Thoracic aorta (tissue), 2 donors: ENCODE measurements at regions not wholly inside any gene's neighbourhood (a gene's known extent, or its start where the extent isn't known, plus 50 kb on each side); places are given as distances from the start of the nearest gene placed in this dataset.
A peak's percentile ranks its signal among the peaks of the same experiment; 100 is the strongest.

Experiments used
- ATAC-seq: fragments of 150-250 bp; one replicate; pipeline ENCODE4 v1.8.0; 2017; ENCODE audit warnings: low read depth; ENCODE audit not compliant: insufficient number of reproducible peaks, low FRiP score
- DNase-seq: peaks from one replicate; pipeline ENCODE4 v3.0.0-alpha.2; 2020; ENCODE audit warnings: low spot score
- H3K27ac ChIP-seq, 2 donors: fragments of 200-600 bp; sonication (generic); 1 replicate in 1 of 2; 2 replicates in 1 of 2; pipeline ENCODE4 v1.5.1; 2016; ENCODE audit warnings: mild to moderate bottlenecking in 2 of 2, moderate library complexity in 2 of 2
- H3K27me3 ChIP-seq: fragments of 200-600 bp; sonication (generic); replicated peaks from 2 replicates; pipeline ENCODE4 v1.6.0; 2016; ENCODE audit warnings: mild to moderate bottlenecking; ENCODE audit not compliant: insufficient read depth
- H3K36me3 ChIP-seq: fragments of 200-600 bp; sonication (generic); one replicate; pipeline ENCODE4 v1.5.1; 2016
- H3K4me1 ChIP-seq, 2 donors: fragments of 200-600 bp; sonication (generic); 1 replicate in 1 of 2; 2 replicates in 1 of 2; pipeline versions ENCODE4 v1.5.1 to v1.6.0; 2016; ENCODE audit warnings: low read depth in 2 of 2, mild to moderate bottlenecking in 1 of 2; ENCODE audit not compliant: control insufficient read depth in 1 of 2
- H3K4me3 ChIP-seq: fragments of 200-600 bp; sonication (generic); 2 replicates; pipeline ENCODE4 v1.5.1; 2016; ENCODE audit warnings: mild to moderate bottlenecking
- H3K9me3 ChIP-seq: fragments of 200-600 bp; sonication (generic); 2 replicates; pipeline ENCODE4 v1.5.1; 2016
- CTCF ChIP-seq: fragments of 200-600 bp; sonication (generic); IDR thresholded peaks from one replicate; pipeline ENCODE4 v1.5.1; 2019; ENCODE audit warnings: antibody characterized with exemption

- no peaks in the 10 kb centered on the region for H3K9me3 ChIP-seq
- H3K27me3 ChIP-seq, result no peaks in the 10 kb centered on the region
- H3K4me1 ChIP-seq, result peaks cover 13 to 47% of the 10 kb centered on the region in 2 donors
- H3K36me3 ChIP-seq, result no peaks in the 10 kb centered on the region
- no peak overlapping the region for H3K4me3 ChIP-seq
- DNase-seq (no peak), ATAC-seq (no peak)
- H3K27ac ChIP-seq, result no peak overlapping the region
- no peak for TF ChIP-seq CTCF
Observed at GRCh38 chr2:134170700-134171099, 83.2 kb upstream of the MGAT5 start.

- peak overlapping the region in 1 of 2 donors; percentile 15 for H3K27ac ChIP-seq
- DNase-seq, result no peak
Observed at GRCh38 chr2:134173338-134174016, 80.4 kb upstream of the MGAT5 start.

GRCh38 chr2:134174711-134175110 is 79.2 kb upstream of the MGAT5 start:
- no peaks in the 10 kb centered on the region for H3K36me3 ChIP-seq
- ATAC-seq (no peak), DNase-seq (no peak)
- H3K4me3 ChIP-seq, result no peak overlapping the region
- TF ChIP-seq CTCF, result no peak
- H3K4me1 ChIP-seq, result peaks cover 14 to 68% of the 10 kb centered on the region in 2 donors
- no peak overlapping the region for H3K27ac ChIP-seq
- H3K27me3 ChIP-seq, result no peaks in the 10 kb centered on the region
- H3K9me3 ChIP-seq, result no peaks in the 10 kb centered on the region

More at GRCh38 chr2:134173338-134174016, 80.4 kb upstream of the MGAT5 start:
- no peak for TF ChIP-seq CTCF
- H3K36me3 ChIP-seq, result no peaks in the 10 kb centered on the region
- ATAC-seq, result no peak
- no peaks in the 10 kb centered on the region for H3K9me3 ChIP-seq
- H3K27me3 ChIP-seq, result no peaks in the 10 kb centered on the region
- peaks cover 14 to 67% of the 10 kb centered on the region in 2 donors for H3K4me1 ChIP-seq
- H3K4me3 ChIP-seq, result no peak overlapping the region

GRCh38 chr2:134175834-134176233 is 78.0 kb upstream of the MGAT5 start:
- no peaks in the 10 kb centered on the region for H3K9me3 ChIP-seq
- no peak overlapping the region for H3K27ac ChIP-seq
- ATAC-seq (no peak), DNase-seq (no peak)
- no peak for TF ChIP-seq CTCF
- peaks cover 11 to 64% of the 10 kb centered on the region in 2 donors for H3K4me1 ChIP-seq
- H3K36me3 ChIP-seq, result no peaks in the 10 kb centered on the region
- H3K4me3 ChIP-seq, result no peak overlapping the region
- no peaks in the 10 kb centered on the region for H3K27me3 ChIP-seq

- Histone ChIP-seq H3K36me3 (no peaks in the 10 kb centered on the region), H3K4me3 (no peak overlapping the region), H3K4me1 (peaks cover 9 to 54% of the 10 kb centered on the region in 2 donors), H3K27me3 (no peaks in the 10 kb centered on the region), H3K9me3 (no peaks in the 10 kb centered on the region), H3K27ac (no peak overlapping the region)
- TF ChIP-seq CTCF, result no peak
- ATAC-seq, result no peak
- no peak for DNase-seq
Observed at GRCh38 chr2:134177351-134177931, 76.4 kb upstream of the MGAT5 start.
